MCF 10A (cell line): ENCODE measurements at regions not wholly inside any gene's neighbourhood (a gene's known extent, or its start where the extent isn't known, plus 50 kb on each side); places are given as distances from the start of the nearest gene placed in this dataset.

Experiments
- BruUV-seq: library from RNA; stranded (reverse); fragments of 400-500 nt; replicated peaks from 2 replicates; lab custom pipeline; 2021; lab: Mats Ljungman, UMichigan
- CTCF ChIA-PET: fragments of 300-600 bp; sonication (Branson Sonifier 250); formaldehyde crosslinking; extraction: SDS; loops from one replicate; lab custom pipeline; 2021; ENCODE audit warnings: antibody characterized with exemption, inconsistent platforms; lab: Yijun Ruan, JAX
- POLR2A ChIA-PET: fragments of 300-600, 350-650 bp; sonication (Branson Sonifier 250); formaldehyde crosslinking; extraction: SDS; loops from one replicate; lab custom pipeline; 2020; ENCODE audit warnings: antibody characterized with exemption, inconsistent platforms; lab: Yijun Ruan, JAX
- DNase-seq: peaks from one replicate; pipeline ENCODE4 v3.0.0-alpha.2; 2018; ENCODE audit not compliant: unreplicated experiment
- H3K27ac Mint-ChIP-seq: one replicate; pipeline ENCODE4 v1.8.0; 2022; ENCODE audit warnings: mild to moderate bottlenecking, low read depth, mixed read lengths; ENCODE audit not compliant: unreplicated experiment
- H3K27me3 Mint-ChIP-seq: one replicate; pipeline ENCODE4 v1.8.0; 2022; ENCODE audit warnings: mixed read lengths; ENCODE audit not compliant: insufficient read depth, unreplicated experiment
- H3K36me3 Mint-ChIP-seq: one replicate; pipeline ENCODE4 v1.8.0; 2022; ENCODE audit warnings: mild to moderate bottlenecking, moderate library complexity, mixed read lengths; ENCODE audit not compliant: insufficient read depth, unreplicated experiment
- H3K4me1 Mint-ChIP-seq: one replicate; pipeline ENCODE4 v1.8.0; 2022; ENCODE audit warnings: mixed read lengths; ENCODE audit not compliant: insufficient read depth, unreplicated experiment
- H3K4me3 Mint-ChIP-seq: one replicate; pipeline ENCODE4 v1.8.0; 2022; ENCODE audit warnings: mild to moderate bottlenecking, moderate library complexity, mixed read lengths; ENCODE audit not compliant: unreplicated experiment
- H3K9me3 Mint-ChIP-seq: one replicate; pipeline ENCODE4 v1.8.0; 2022; ENCODE audit warnings: mixed read lengths; ENCODE audit not compliant: unreplicated experiment
- CTCF ChIP-seq: fragments of 200-600 bp; IDR thresholded peaks from one replicate; pipeline ENCODE4 v1.8.0; 2022; ENCODE audit warnings: antibody characterized with exemption, mild to moderate bottlenecking; ENCODE audit not compliant: unreplicated experiment
- intact Hi-C: fragments of 100-400 bp; cut with micrococcal nuclease; formaldehyde crosslinking; loops from 2 replicates; pipeline ENCODE4 v1.14.1; 2022

DNA sequence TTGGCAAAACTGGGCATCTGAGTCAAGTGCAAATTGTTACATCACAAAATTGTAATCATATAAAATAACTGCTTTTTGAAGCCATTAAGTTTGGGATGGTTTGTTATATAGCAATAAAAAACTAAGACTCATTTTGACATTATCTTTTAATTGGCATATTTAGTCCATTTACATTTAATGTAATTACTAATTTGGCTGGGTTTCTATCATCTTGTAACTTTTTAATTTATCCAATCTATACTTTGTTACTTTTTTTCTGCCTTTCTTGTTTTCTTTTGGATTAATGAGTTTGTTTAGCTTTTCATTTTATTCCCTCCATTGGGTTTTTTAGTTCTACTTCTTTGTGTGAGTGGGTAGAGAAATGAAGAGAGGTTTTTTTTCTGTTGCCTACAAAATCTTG lies 76.3 kb downstream of the DRAM2 start:
- POLR2A ChIA-PET = no interaction called here
- H3K9me3 Mint-ChIP-seq = no peaks in the 10 kb centered on the region
- BruUV-seq = no TSS peak
- intact Hi-C loops = no loop called here
- CTCF ChIA-PET = no interaction called here
- no peak for TF ChIP-seq CTCF
- H3K27ac Mint-ChIP-seq = no peak overlapping the region
- DNase-seq = no peak
- no peaks in the 10 kb centered on the region for H3K4me1 Mint-ChIP-seq
- no peaks in the 10 kb centered on the region for H3K36me3 Mint-ChIP-seq
- no peaks in the 10 kb centered on the region for H3K27me3 Mint-ChIP-seq
- no peak overlapping the region for H3K4me3 Mint-ChIP-seq

DNA sequence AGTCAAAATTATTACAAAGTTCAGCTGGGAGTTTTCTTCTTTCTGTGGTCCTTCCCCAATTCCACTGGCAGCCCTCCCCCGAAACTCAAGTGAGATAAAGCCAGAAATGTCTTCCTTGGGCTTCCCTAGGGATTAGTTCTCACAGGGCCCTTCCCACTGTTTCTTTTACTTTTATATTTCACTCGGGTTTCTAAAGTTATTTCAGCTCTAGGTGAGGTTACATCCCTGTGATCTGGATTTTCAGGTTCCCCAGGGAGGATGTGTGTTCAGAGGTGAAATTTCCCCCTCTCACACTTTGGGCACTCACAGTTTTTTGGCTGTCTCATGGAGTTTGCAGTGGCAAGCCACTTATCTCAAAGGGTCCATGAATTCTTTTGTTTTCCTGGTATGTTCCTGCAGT lies 77.3 kb downstream of the DRAM2 start:
- no peaks in the 10 kb centered on the region for H3K36me3 Mint-ChIP-seq

DNA sequence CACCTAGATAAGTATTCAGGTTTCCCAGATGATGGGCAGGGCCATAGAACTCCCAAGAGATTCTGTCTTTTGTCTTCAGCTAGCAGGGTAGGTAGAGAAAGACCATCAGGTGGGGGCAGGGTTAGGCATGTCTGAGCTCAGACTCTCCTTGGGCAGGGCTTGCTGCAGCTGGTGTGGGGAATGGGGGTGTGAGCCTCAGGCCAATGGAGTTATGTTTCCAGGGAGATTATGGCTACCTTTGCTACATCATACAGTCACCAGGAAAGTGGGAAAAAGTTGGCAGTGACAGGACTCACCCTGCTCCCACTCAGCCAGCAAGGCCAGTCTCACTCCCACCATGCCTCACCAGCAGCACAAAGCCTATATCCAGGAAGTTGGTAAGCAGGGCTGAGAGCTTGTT lies 77.8 kb downstream of the DRAM2 start:
- CTCF ChIA-PET = no interaction called here
- DNase-seq = no peak

More for the DNA sequence above, 77.3 kb downstream of the DRAM2 start:
- ChIA-PET CTCF (no interaction called here), POLR2A (no interaction called here)
- no peak for DNase-seq
- Mint-ChIP-seq H3K27ac (no peak overlapping the region), H3K4me1 (no peaks in the 10 kb centered on the region), H3K27me3 (no peaks in the 10 kb centered on the region), H3K9me3 (no peaks in the 10 kb centered on the region), H3K4me3 (no peak overlapping the region)
- intact Hi-C loops = no loop called here
- no peak for TF ChIP-seq CTCF
- BruUV-seq = no TSS peak

GRCh38 chr1:111054656-111055055 lies 85.2 kb downstream of the DRAM2 start:
- no peak overlapping the region for H3K4me3 Mint-ChIP-seq
- no TSS peak for BruUV-seq
- DNase-seq = no peak
- H3K4me1 Mint-ChIP-seq = peaks cover 11% of the 10 kb centered on the region
- no peaks in the 10 kb centered on the region for H3K36me3 Mint-ChIP-seq
- H3K9me3 Mint-ChIP-seq = peaks cover 20% of the 10 kb centered on the region
- no peak overlapping the region for H3K27ac Mint-ChIP-seq
- H3K27me3 Mint-ChIP-seq = peaks cover 25% of the 10 kb centered on the region
- ChIA-PET POLR2A (no interaction called here), CTCF (no interaction called here)
- intact Hi-C loops = no loop called here
- no peak for TF ChIP-seq CTCF

More for the DNA sequence above, 77.8 kb downstream of the DRAM2 start:
- TF ChIP-seq CTCF = no peak
- Mint-ChIP-seq H3K36me3 (no peaks in the 10 kb centered on the region), H3K9me3 (peaks cover 2% of the 10 kb centered on the region), H3K4me3 (no peak overlapping the region), H3K4me1 (no peaks in the 10 kb centered on the region), H3K27ac (no peak overlapping the region), H3K27me3 (peaks cover under 1% of the 10 kb centered on the region)
- POLR2A ChIA-PET = no interaction called here
- BruUV-seq = no TSS peak
- intact Hi-C loops = no loop called here
